HEK293 (cell line): ENCODE measurements at regions not wholly inside any gene's neighbourhood (a gene's known extent, or its start where the extent isn't known, plus 50 kb on each side); places are given as distances from the start of the nearest gene placed in this dataset.

Source experiments
- CTCF ChIA-PET: fragments of 350-600 bp; formaldehyde crosslinking; extraction: SDS; loops from one replicate; lab custom pipeline; 2021; ENCODE audit warnings: antibody characterized with exemption; lab: Yijun Ruan, JAX
- POLR2A ChIA-PET: fragments of 300-600 bp; formaldehyde crosslinking; extraction: SDS; loops from one replicate; lab custom pipeline; 2020; ENCODE audit warnings: antibody characterized with exemption, inconsistent platforms; lab: Yijun Ruan, JAX
- H3K27ac ChIP-seq: fragments of 200-500 bp; sonication (Bioruptor generic); 2 replicates; pipeline ENCODE4 v1.5.1; 2014; ENCODE audit warnings: low read depth, low read length, control low read depth, inconsistent platforms; ENCODE audit errors: extremely low read depth
- H3K36me3 ChIP-seq, 2 experiments: fragments of 200-500 bp in 1 of 2; sonication (Bioruptor generic) in 1 of 2; 1 replicate in 1 of 2; 2 replicates in 1 of 2; pipeline ENCODE4 v1.5.1; 2014 to 2017; ENCODE audit warnings: inconsistent platforms in 2 of 2, low read length in 2 of 2; ENCODE audit not compliant: control insufficient read depth in 2 of 2, insufficient read depth in 1 of 2
- H3K4me1 ChIP-seq: fragments of 200-500 bp; sonication (Bioruptor generic); 2 replicates; pipeline ENCODE4 v1.5.1; 2014; ENCODE audit warnings: mild to moderate bottlenecking, low read length, inconsistent platforms; ENCODE audit not compliant: control insufficient read depth, insufficient read depth
- H3K4me3 ChIP-seq: 2 replicates; pipeline ENCODE4 v1.5.1; 2011; ENCODE audit warnings: low read depth, mild to moderate bottlenecking, control low read depth, low read length, moderate library complexity
- H3K9me3 ChIP-seq: fragments of 200-500 bp; sonication (Bioruptor generic); 2 replicates; pipeline ENCODE4 v1.5.1; 2014; ENCODE audit warnings: low read depth, low read length, inconsistent platforms; ENCODE audit not compliant: control insufficient read depth, insufficient read depth
- GLI4 ChIP-seq: fragments of 450-650 bp; formaldehyde crosslinking; IDR thresholded peaks from 2 replicates; pipeline ENCODE4 v1.5.1; 2016; ENCODE audit warnings: missing biosample characterization, missing genetic modification characterization
- GLIS1 ChIP-seq: fragments of 450-650 bp; formaldehyde crosslinking; IDR thresholded peaks from 2 replicates; pipeline ENCODE4 v1.5.1; 2016; ENCODE audit warnings: missing biosample characterization, missing genetic modification characterization
- HOXA7 ChIP-seq: sonication (generic); formaldehyde crosslinking; IDR thresholded peaks from 2 replicates; pipeline ENCODE4 v1.8.1; 2022; ENCODE audit warnings: missing genetic modification reagents, borderline replicate concordance
- PRDM4 ChIP-seq: fragments of 450-650 bp; formaldehyde crosslinking; IDR thresholded peaks from 2 replicates; pipeline ENCODE4 v1.5.1; 2017; ENCODE audit warnings: missing biosample characterization, missing genetic modification characterization
- PRDM6 ChIP-seq: fragments of 450-650 bp; formaldehyde crosslinking; IDR thresholded peaks from 2 replicates; pipeline ENCODE4 v1.5.1; 2017; ENCODE audit warnings: missing biosample characterization, missing genetic modification characterization
- SETDB1 ChIP-seq: IDR thresholded peaks from one replicate; pipeline ENCODE4 v1.6.1; 2017; ENCODE audit warnings: mild to moderate bottlenecking, low read length, moderate library complexity, mixed read lengths; ENCODE audit not compliant: insufficient read length
- SP3 ChIP-seq: fragments of 450-650 bp; formaldehyde crosslinking; IDR thresholded peaks from 2 replicates; pipeline ENCODE4 v1.5.1; 2016; ENCODE audit warnings: missing biosample characterization, missing genetic modification characterization
- ZNF121 ChIP-seq: fragments of 450-650 bp; formaldehyde crosslinking; IDR thresholded peaks from 2 replicates; pipeline ENCODE4 v1.5.1; 2016; ENCODE audit warnings: missing biosample characterization, missing genetic modification characterization
- ZNF16 ChIP-seq: fragments of 450-650 bp; formaldehyde crosslinking; IDR thresholded peaks from 2 replicates; pipeline ENCODE4 v1.5.1; 2016; ENCODE audit warnings: low read depth, missing biosample characterization, missing genetic modification characterization
- ZNF169 ChIP-seq: fragments of 450-650 bp; formaldehyde crosslinking; IDR thresholded peaks from 2 replicates; pipeline ENCODE4 v1.5.1; 2016; ENCODE audit warnings: missing biosample characterization, missing genetic modification characterization
- ZNF174 ChIP-seq: fragments of 450-650 bp; formaldehyde crosslinking; IDR thresholded peaks from 2 replicates; pipeline ENCODE4 v1.5.0; 2017; ENCODE audit warnings: missing biosample characterization, mild to moderate bottlenecking, missing genetic modification characterization
- ZNF23 ChIP-seq: fragments of 450-650 bp; formaldehyde crosslinking; IDR thresholded peaks from 2 replicates; pipeline ENCODE4 v1.5.1; 2016; ENCODE audit warnings: missing biosample characterization, missing genetic modification characterization, borderline replicate concordance
- ZNF239 ChIP-seq: fragments of 450-650 bp; formaldehyde crosslinking; IDR thresholded peaks from 2 replicates; pipeline ENCODE4 v1.5.1; 2016; ENCODE audit warnings: missing biosample characterization, missing genetic modification characterization
- ZNF248 ChIP-seq: fragments of 450-650 bp; formaldehyde crosslinking; IDR thresholded peaks from 2 replicates; pipeline ENCODE4 v1.5.1; 2017; ENCODE audit warnings: missing biosample characterization, missing genetic modification characterization
- ZNF292 ChIP-seq: fragments of 450-650 bp; formaldehyde crosslinking; IDR thresholded peaks from 2 replicates; pipeline ENCODE4 v1.5.1; 2016; ENCODE audit warnings: low read depth, missing biosample characterization, missing genetic modification characterization, borderline replicate concordance
- ZNF302 ChIP-seq: fragments of 450-650 bp; formaldehyde crosslinking; IDR thresholded peaks from 2 replicates; pipeline ENCODE4 v1.5.1; 2016; ENCODE audit warnings: missing biosample characterization, missing genetic modification characterization, low read depth
- ZNF366 ChIP-seq: fragments of 450-650 bp; formaldehyde crosslinking; conservative IDR thresholded peaks from 2 replicates; pipeline ENCODE4 v1.5.1; 2016; ENCODE audit warnings: missing biosample characterization, missing genetic modification characterization
- ZNF514 ChIP-seq: fragments of 450-650 bp; formaldehyde crosslinking; IDR thresholded peaks from 2 replicates; pipeline ENCODE4 v1.5.1; 2016; ENCODE audit warnings: missing biosample characterization, missing genetic modification characterization
- ZNF548 ChIP-seq: fragments of 450-650 bp; formaldehyde crosslinking; IDR thresholded peaks from 2 replicates; pipeline ENCODE4 v1.5.1; 2016; ENCODE audit warnings: missing biosample characterization, missing genetic modification characterization
- ZNF596 ChIP-seq: fragments of 450-650 bp; IDR thresholded peaks from 2 replicates; pipeline ENCODE4 v1.5.0; 2018; ENCODE audit warnings: missing biosample characterization, mild to moderate bottlenecking, missing genetic modification characterization, moderate library complexity
- ZNF621 ChIP-seq: fragments of 450-650 bp; formaldehyde crosslinking; IDR thresholded peaks from 2 replicates; pipeline ENCODE4 v1.5.1; 2017; ENCODE audit warnings: missing biosample characterization, missing genetic modification characterization
- ZNF768 ChIP-seq: fragments of 450-650 bp; formaldehyde crosslinking; IDR thresholded peaks from 2 replicates; pipeline ENCODE4 v1.5.1; 2018; ENCODE audit warnings: missing biosample characterization, mild to moderate bottlenecking, missing genetic modification characterization
- ZNF776 ChIP-seq: fragments of 450-650 bp; formaldehyde crosslinking; IDR thresholded peaks from 2 replicates; pipeline ENCODE4 v1.5.0; 2017; ENCODE audit warnings: missing biosample characterization, missing genetic modification characterization, borderline replicate concordance
- TF ChIP-seq, protein P1 (sequence below): fragments of 450-650 bp; formaldehyde crosslinking; IDR thresholded peaks from 2 replicates; pipeline ENCODE4; 2016; ENCODE audit warnings: missing biosample characterization, missing genetic modification characterization
- TF ChIP-seq, protein P2 (sequence below): fragments of 450-650 bp; formaldehyde crosslinking; IDR thresholded peaks from 2 replicates; pipeline ENCODE4 v1.5.1; 2016; ENCODE audit warnings: missing biosample characterization, missing genetic modification characterization, low read depth

DNA sequence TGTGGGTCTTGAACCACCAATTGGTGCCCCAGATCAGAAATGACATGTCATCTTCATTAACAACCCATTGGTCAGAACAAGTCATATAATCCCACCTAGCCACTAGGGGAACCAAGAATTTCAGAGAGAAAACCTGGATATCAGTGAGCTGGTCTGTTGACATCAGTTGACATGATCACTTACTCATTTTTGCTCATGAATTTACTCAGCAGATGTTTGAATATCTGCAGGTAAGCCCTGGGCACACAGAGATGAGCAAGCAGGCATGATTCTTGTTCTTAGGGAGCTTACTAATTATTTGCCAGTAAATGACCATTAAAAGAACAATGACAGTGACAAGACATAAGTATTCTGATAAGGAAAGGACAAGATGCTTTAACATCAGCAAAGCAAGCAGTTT, 64.3 kb upstream of the PLCL2 start:
- H3K36me3 ChIP-seq = no peaks in the 10 kb centered on the region
- no peaks in the 10 kb centered on the region for H3K4me1 ChIP-seq
- no peak overlapping the region for H3K4me3 ChIP-seq
- CTCF ChIA-PET = no interaction called here
- no peak for TF ChIP-seq ZNF366
- TF ChIP-seq ZNF514 = no peak
- TF ChIP-seq ZNF768 = no peak
- POLR2A ChIA-PET = no interaction called here
- no peak overlapping the region for H3K27ac ChIP-seq
- H3K9me3 ChIP-seq = no peaks in the 10 kb centered on the region

GRCh38 chr3:16821053-16821452, 63.7 kb upstream of the PLCL2 start:
- TF ChIP-seq PRDM6 (tag by site-specific recombination) (no peak), ZNF548 (no peak), GLIS1 (tag by site-specific recombination) (no peak), ZNF621 (no peak), ZNF302 (no peak), ZNF776 (tag by site-specific recombination) (no peak)
- H3K36me3 ChIP-seq = no peaks in the 10 kb centered on the region
- no peaks in the 10 kb centered on the region for H3K9me3 ChIP-seq
- ChIA-PET CTCF (interaction anchor here (0.6 kb wide), 1 partner anchor 116 kb away, joined by 3 read pairs; no protein-coding TSS in a partner anchor), POLR2A (no interaction called here)
- H3K4me1 ChIP-seq = no peaks in the 10 kb centered on the region
- no peak overlapping the region for H3K4me3 ChIP-seq
- H3K27ac ChIP-seq = no peak overlapping the region

DNA sequence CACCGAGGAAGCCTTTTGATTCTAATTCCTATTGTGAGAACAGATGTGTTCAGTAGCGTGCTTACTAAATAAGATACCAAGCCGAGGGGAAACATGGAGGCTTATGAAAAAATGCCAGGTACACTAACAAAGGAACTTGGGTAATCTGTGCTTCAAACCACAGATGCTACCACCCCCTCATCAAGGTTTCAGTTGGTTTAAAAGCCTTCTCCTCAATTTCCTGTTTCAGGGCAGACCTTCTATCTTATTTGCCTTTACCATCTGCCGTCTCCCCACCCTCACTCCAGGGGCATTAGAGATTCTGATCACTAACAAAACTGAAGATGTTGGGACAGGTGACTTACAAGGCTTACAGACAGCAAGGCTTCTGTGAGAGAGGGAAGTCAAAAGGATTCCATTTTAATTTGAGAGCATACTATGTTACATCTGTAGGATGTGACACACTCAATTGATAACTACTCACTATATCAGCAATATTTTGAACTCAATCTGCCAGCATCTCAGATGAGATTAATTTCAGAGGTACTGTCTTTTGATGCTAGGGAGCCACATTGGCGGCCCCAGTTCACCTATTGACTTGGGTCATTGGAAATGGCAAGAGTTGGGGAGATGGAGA, 60.6 kb upstream of the PLCL2 start:
- POLR2A ChIA-PET = no interaction called here
- TF ChIP-seq ZNF169 (tag by site-specific recombination) = no peak
- TF ChIP-seq ZNF174 = no peak
- TF ChIP-seq PRDM6 (tag by site-specific recombination) = no peak
- no peak for TF ChIP-seq PRDM4
- TF ChIP-seq ZNF292 = no peak
- TF ChIP-seq ZNF248 = no peak
- no peak for TF ChIP-seq ZNF596 (tag by site-specific recombination)
- TF ChIP-seq ZNF16 = no peak
- TF ChIP-seq, protein P1, sequence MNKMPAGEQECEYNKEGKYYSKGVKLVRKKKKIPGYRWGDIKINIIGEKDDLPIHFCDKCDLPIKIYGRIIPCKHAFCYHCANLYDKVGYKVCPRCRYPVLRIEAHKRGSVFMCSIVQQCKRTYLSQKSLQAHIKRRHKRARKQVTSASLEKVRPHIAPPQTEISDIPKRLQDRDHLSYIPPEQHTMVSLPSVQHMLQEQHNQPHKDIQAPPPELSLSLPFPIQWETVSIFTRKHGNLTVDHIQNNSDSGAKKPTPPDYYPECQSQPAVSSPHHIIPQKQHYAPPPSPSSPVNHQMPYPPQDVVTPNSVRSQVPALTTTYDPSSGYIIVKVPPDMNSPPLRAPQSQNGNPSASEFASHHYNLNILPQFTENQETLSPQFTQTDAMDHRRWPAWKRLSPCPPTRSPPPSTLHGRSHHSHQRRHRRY (tag by site-specific recombination) = no peak
- no peak for TF ChIP-seq ZNF121 (tag by site-specific recombination)
- TF ChIP-seq, protein P2, sequence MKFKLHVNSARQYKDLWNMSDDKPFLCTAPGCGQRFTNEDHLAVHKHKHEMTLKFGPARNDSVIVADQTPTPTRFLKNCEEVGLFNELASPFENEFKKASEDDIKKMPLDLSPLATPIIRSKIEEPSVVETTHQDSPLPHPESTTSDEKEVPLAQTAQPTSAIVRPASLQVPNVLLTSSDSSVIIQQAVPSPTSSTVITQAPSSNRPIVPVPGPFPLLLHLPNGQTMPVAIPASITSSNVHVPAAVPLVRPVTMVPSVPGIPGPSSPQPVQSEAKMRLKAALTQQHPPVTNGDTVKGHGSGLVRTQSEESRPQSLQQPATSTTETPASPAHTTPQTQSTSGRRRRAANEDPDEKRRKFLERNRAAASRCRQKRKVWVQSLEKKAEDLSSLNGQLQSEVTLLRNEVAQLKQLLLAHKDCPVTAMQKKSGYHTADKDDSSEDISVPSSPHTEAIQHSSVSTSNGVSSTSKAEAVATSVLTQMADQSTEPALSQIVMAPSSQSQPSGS (tag by site-specific recombination) = no peak
- TF ChIP-seq SP3 (tag by site-specific recombination) = no peak
- no peak for TF ChIP-seq SETDB1
- TF ChIP-seq ZNF23 (tag by site-specific recombination) = no peak
- TF ChIP-seq HOXA7 (CRISPR knock-in tag) = no peak
- TF ChIP-seq ZNF239 = no peak
- no peak for TF ChIP-seq GLI4 (tag by site-specific recombination)
- H3K27ac ChIP-seq = no peak overlapping the region

More for the DNA sequence above, 60.6 kb upstream of the PLCL2 start:
- CTCF ChIA-PET = interaction anchor here (0.8 kb wide), 1 partner anchor 29 kb away, joined by 3 read pairs; no protein-coding TSS in a partner anchor
- no peaks in the 10 kb centered on the region for H3K9me3 ChIP-seq
- no peak overlapping the region for H3K4me3 ChIP-seq
- no peaks in the 10 kb centered on the region for H3K4me1 ChIP-seq
- no peaks in the 10 kb centered on the region for H3K36me3 ChIP-seq
